HepG2 (cell line): ENCODE measurements at regions not wholly inside any gene's neighbourhood (a gene's known extent, or its start where the extent isn't known, plus 50 kb on each side); places are given as distances from the start of the nearest gene placed in this dataset.

Experiments
- ATAC-seq: fragments of 200-7000 bp; cut with Tn5 transposase; 3 replicates; pipeline ENCODE4 v1.9.1; 2020; ENCODE audit warnings: mild to moderate bottlenecking, moderate library complexity
- BruUV-seq: library from RNA; stranded (reverse); fragments of 400-500 nt; replicated peaks from 2 replicates; lab custom pipeline; 2021; lab: Mats Ljungman, UMichigan
- CTCF ChIA-PET: fragments of 300-600 bp; formaldehyde crosslinking; extraction: SDS; loops from one replicate; lab custom pipeline; 2021; ENCODE audit warnings: low total read pairs, inconsistent platforms, low intra/inter-chr PET ratio; lab: Yijun Ruan, JAX
- POLR2A ChIA-PET: fragments of 350-600 bp; sonication (Branson Sonifier 250); formaldehyde crosslinking; loops from one replicate; lab custom pipeline; 2020; ENCODE audit warnings: antibody characterized with exemption, inconsistent platforms; lab: Yijun Ruan, JAX
- DNase-seq: peaks from one replicate; pipeline ENCODE4 v3.0.0-alpha.2; 2015; ENCODE audit warnings: low spot score
- FAIRE-seq: peaks from 3 replicates; lab custom pipeline; 2011; peaks lifted over from hg19 to GRCh38; lab: Jason Lieb, UNC
- H2AFZ ChIP-seq: one replicate; pipeline ENCODE4 v1.6.1; 2011; ENCODE audit warnings: low read length, inconsistent platforms
- H3K27ac ChIP-seq: fragments of 300-600 bp; 3 replicates; pipeline ENCODE4 v1.8.0; 2011; ENCODE audit warnings: mixed run types, mild to moderate bottlenecking, mixed read lengths, low read length, inconsistent platforms; ENCODE audit not compliant: insufficient read depth; ENCODE audit errors: extremely low read length
- H3K27me3 ChIP-seq, 2 experiments: fragments of 200-600 bp in 1 of 2; 2 replicates in 1 of 2; 3 replicates in 1 of 2; pipeline versions ENCODE4 v1.6.0 to v1.8.0; 2011; ENCODE audit warnings: low read length in 2 of 2, mild to moderate bottlenecking in 2 of 2, moderate library complexity in 2 of 2, inconsistent platforms in 1 of 2; ENCODE audit not compliant: insufficient read depth in 2 of 2, control insufficient read depth in 1 of 2
- H3K36me3 ChIP-seq, 2 experiments: fragments of 200-600 bp in 1 of 2; replicated peaks in 1 of 2; 2 replicates in 1 of 2; 3 replicates in 1 of 2; pipeline versions ENCODE4 v1.5.1 to v1.8.0; 2011; ENCODE audit warnings: low read length in 2 of 2, inconsistent platforms in 1 of 2; ENCODE audit not compliant: insufficient read depth in 2 of 2, control insufficient read depth in 1 of 2
- H3K4me1 ChIP-seq: 2 replicates; pipeline ENCODE4 v1.5.1; 2012; ENCODE audit warnings: low read length, inconsistent platforms; ENCODE audit not compliant: insufficient read depth
- H3K4me2 ChIP-seq: 2 replicates; pipeline ENCODE4 v1.6.0; 2011; ENCODE audit warnings: low read depth, low read length, inconsistent platforms
- H3K4me3 ChIP-seq, 3 experiments: fragments of 200-600 bp in 1 of 3; sonication (generic), shearing (Covaris generic) in 1 of 3; replicated peaks in 1 of 3; 2 replicates each; pipeline ENCODE4 v1.5.1; 2011 to 2016; ENCODE audit warnings: low read length in 3 of 3, inconsistent platforms in 2 of 3, low read depth in 2 of 3, mild to moderate bottlenecking in 2 of 3, control low read depth in 1 of 3, mixed read lengths in 1 of 3; ENCODE audit not compliant: insufficient read depth in 1 of 3
- H3K79me2 ChIP-seq: one replicate; pipeline ENCODE4 v1.6.1; 2011; ENCODE audit warnings: low read length, inconsistent platforms; ENCODE audit not compliant: insufficient read depth
- H3K9ac ChIP-seq: 2 replicates; pipeline ENCODE4 v1.6.0; 2011; ENCODE audit warnings: mild to moderate bottlenecking, low read depth, low read length, inconsistent platforms; ENCODE audit not compliant: insufficient read depth
- H3K9me3 ChIP-seq: 2 replicates; pipeline ENCODE4 v1.5.1; 2012; ENCODE audit warnings: mild to moderate bottlenecking, low read length
- H4K20me1 ChIP-seq: 2 replicates; pipeline ENCODE4 v1.6.0; 2011; ENCODE audit warnings: inconsistent platforms, mild to moderate bottlenecking, low read length, moderate library complexity; ENCODE audit not compliant: insufficient read depth
- ELF1 ChIP-seq: sonication (generic); formaldehyde crosslinking; IDR thresholded peaks from 2 replicates; pipeline ENCODE4 v1.4.0; 2020; ENCODE audit warnings: missing genetic modification reagents
- MNT ChIP-seq: fragments of 450-650 bp; IDR thresholded peaks from 2 replicates; pipeline ENCODE4 v1.6.1; 2016
- POLR2AphosphoS5 ChIP-seq: IDR thresholded peaks from 2 replicates; pipeline ENCODE4 v1.6.1; 2012; ENCODE audit warnings: low read depth, low read length
- TBX3 ChIP-seq: fragments of 450-650 bp; IDR thresholded peaks from 2 replicates; pipeline ENCODE4 v1.6.1; 2017; ENCODE audit warnings: antibody characterized with exemption, mild to moderate bottlenecking, inconsistent platforms, borderline replicate concordance
- ZMYM3 ChIP-seq: sonication (generic); formaldehyde crosslinking; IDR thresholded peaks from 2 replicates; pipeline ENCODE4 v1.5.1; 2020; ENCODE audit warnings: mild to moderate bottlenecking, missing genetic modification reagents
- ZNF260 ChIP-seq: sonication (generic); formaldehyde crosslinking; IDR thresholded peaks from 2 replicates; pipeline ENCODE4 v1.4.0; 2020; ENCODE audit warnings: missing genetic modification reagents, low read depth, mild to moderate bottlenecking, borderline replicate concordance
- ZNF367 ChIP-seq: sonication (generic); formaldehyde crosslinking; IDR thresholded peaks from 2 replicates; pipeline ENCODE4 v1.4.0; 2020; ENCODE audit warnings: missing genetic modification reagents, borderline replicate concordance
- ZNF629 ChIP-seq: sonication (generic); formaldehyde crosslinking; conservative IDR thresholded peaks from 2 replicates; pipeline ENCODE4 v1.5.0; 2020; ENCODE audit warnings: missing genetic modification reagents
- ZNF747 ChIP-seq: sonication (generic); formaldehyde crosslinking; IDR thresholded peaks from 2 replicates; pipeline ENCODE4 v1.8.1; 2023; ENCODE audit warnings: missing genetic modification reagents, mild to moderate bottlenecking, borderline replicate concordance
- ZNF891 ChIP-seq: sonication (generic); formaldehyde crosslinking; IDR thresholded peaks from 2 replicates; pipeline ENCODE4 v1.5.0; 2020; ENCODE audit warnings: mild to moderate bottlenecking, missing genetic modification reagents
- in situ Hi-C: cut with HindIII; loops from 2 replicates; pipeline ENCODE4 v1.10.0; 2017; ENCODE audit warnings: low pct_unique_long_range_greater_than_20kb; ENCODE audit not compliant: extremely low pct_ligation_motif_present
- intact Hi-C: fragments of 100-400 bp; cut with micrococcal nuclease; formaldehyde crosslinking; loops from one replicate; pipeline ENCODE4 v1.10.0; 2022; ENCODE audit not compliant: unreplicated experiment
- TF ChIP-seq, protein P1 (sequence below): sonication (generic); formaldehyde crosslinking; IDR thresholded peaks from 2 replicates; pipeline ENCODE4 v1.5.1; 2020; ENCODE audit warnings: mild to moderate bottlenecking, missing genetic modification reagents, moderate library complexity
- TF ChIP-seq, protein P2 (sequence below): sonication (generic); formaldehyde crosslinking; IDR thresholded peaks from 2 replicates; pipeline ENCODE4 v1.5.1; 2020; ENCODE audit warnings: missing genetic modification reagents, mild to moderate bottlenecking, borderline replicate concordance
- TF ChIP-seq, protein P3 (sequence below): sonication (generic); formaldehyde crosslinking; IDR thresholded peaks from 2 replicates; pipeline ENCODE4 v1.4.0; 2020; ENCODE audit warnings: missing genetic modification reagents
- TF ChIP-seq, protein P4 (sequence below): sonication (generic); formaldehyde crosslinking; conservative IDR thresholded peaks from 2 replicates; pipeline ENCODE4 v1.4.0; 2020; ENCODE audit warnings: missing genetic modification reagents
- TF ChIP-seq, protein P5 (sequence below): sonication (generic); formaldehyde crosslinking; IDR thresholded peaks from 2 replicates; pipeline ENCODE4 v1.5.0; 2020; ENCODE audit warnings: missing genetic modification reagents
- TF ChIP-seq, protein P6 (sequence below): sonication (generic); formaldehyde crosslinking; IDR thresholded peaks from 2 replicates; pipeline ENCODE4 v1.5.0; 2020; ENCODE audit warnings: missing genetic modification reagents, mild to moderate bottlenecking, borderline replicate concordance

DNA sequence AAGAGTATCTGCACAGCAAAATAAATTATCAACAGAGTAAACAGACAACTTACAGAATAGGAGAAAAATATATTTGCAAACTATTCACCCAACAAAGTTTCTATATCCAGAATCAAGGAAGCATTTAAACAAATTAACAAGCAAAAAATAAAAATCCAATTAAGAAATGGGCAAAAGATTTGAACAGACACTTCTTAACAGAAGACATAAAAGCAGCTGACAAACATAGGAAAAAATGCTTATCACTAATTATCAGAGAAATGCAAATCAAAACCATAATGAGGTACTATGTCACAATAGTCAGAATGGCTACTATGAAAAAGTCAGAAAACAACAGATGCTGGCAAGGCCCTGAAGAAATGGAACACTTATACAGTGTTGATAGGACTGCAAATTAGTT is 434.2 kb upstream of the ADGRB3 start:
- in situ Hi-C loops: no loop called here
- no peak overlapping the region for H3K9ac ChIP-seq
- no peak overlapping the region for H3K4me3 ChIP-seq
- no peaks in the 10 kb centered on the region for H3K36me3 ChIP-seq
- no peaks in the 10 kb centered on the region for H4K20me1 ChIP-seq
- BruUV-seq: no TSS peak
- ATAC-seq (no peak), FAIRE-seq (no peak), DNase-seq (no peak)
- ChIA-PET CTCF (no interaction called here), POLR2A (no interaction called here)
- no peak overlapping the region for H3K27ac ChIP-seq
- no peaks in the 10 kb centered on the region for H3K4me1 ChIP-seq
- no peak overlapping the region for H3K4me2 ChIP-seq
- peaks cover 19% of the 10 kb centered on the region; the same call in 1 of the 2 replicates for H3K9me3 ChIP-seq
- no peak overlapping the region for H2AFZ ChIP-seq
- intact Hi-C loops: no loop called here
- H3K27me3 ChIP-seq: no peaks in the 10 kb centered on the region
- no peaks in the 10 kb centered on the region for H3K79me2 ChIP-seq
- TF ChIP-seq, protein P1, sequence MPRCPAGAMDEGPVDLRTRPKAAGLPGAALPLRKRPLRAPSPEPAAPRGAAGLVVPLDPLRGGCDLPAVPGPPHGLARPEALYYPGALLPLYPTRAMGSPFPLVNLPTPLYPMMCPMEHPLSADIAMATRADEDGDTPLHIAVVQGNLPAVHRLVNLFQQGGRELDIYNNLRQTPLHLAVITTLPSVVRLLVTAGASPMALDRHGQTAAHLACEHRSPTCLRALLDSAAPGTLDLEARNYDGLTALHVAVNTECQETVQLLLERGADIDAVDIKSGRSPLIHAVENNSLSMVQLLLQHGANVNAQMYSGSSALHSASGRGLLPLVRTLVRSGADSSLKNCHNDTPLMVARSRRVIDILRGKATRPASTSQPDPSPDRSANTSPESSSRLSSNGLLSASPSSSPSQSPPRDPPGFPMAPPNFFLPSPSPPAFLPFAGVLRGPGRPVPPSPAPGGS (CRISPR knock-in tag): no peak
- TF ChIP-seq ZNF891 (CRISPR knock-in tag): no peak
- TF ChIP-seq, protein P2, sequence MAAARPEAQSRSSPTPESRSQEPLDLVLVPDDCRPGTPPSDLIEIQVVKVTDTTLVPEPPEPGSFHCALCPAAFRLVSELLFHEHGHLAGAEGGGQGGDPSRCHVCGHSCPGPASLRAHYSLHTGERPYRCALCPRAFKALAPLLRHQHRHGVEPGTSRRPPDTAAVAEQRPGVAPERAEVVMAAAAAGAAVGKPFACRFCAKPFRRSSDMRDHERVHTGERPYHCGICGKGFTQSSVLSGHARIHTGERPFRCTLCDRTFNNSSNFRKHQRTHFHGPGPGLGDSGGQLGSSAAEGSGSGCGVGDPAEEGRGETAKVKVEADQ (CRISPR knock-in tag): no peak
- no peak for TF ChIP-seq ZNF747 (CRISPR knock-in tag)
- TF ChIP-seq, protein P3, sequence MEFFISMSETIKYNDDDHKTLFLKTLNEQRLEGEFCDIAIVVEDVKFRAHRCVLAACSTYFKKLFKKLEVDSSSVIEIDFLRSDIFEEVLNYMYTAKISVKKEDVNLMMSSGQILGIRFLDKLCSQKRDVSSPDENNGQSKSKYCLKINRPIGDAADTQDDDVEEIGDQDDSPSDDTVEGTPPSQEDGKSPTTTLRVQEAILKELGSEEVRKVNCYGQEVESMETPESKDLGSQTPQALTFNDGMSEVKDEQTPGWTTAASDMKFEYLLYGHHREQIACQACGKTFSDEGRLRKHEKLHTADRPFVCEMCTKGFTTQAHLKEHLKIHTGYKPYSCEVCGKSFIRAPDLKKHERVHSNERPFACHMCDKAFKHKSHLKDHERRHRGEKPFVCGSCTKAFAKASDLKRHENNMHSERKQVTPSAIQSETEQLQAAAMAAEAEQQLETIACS (CRISPR knock-in tag): no peak
- TF ChIP-seq, protein P4, sequence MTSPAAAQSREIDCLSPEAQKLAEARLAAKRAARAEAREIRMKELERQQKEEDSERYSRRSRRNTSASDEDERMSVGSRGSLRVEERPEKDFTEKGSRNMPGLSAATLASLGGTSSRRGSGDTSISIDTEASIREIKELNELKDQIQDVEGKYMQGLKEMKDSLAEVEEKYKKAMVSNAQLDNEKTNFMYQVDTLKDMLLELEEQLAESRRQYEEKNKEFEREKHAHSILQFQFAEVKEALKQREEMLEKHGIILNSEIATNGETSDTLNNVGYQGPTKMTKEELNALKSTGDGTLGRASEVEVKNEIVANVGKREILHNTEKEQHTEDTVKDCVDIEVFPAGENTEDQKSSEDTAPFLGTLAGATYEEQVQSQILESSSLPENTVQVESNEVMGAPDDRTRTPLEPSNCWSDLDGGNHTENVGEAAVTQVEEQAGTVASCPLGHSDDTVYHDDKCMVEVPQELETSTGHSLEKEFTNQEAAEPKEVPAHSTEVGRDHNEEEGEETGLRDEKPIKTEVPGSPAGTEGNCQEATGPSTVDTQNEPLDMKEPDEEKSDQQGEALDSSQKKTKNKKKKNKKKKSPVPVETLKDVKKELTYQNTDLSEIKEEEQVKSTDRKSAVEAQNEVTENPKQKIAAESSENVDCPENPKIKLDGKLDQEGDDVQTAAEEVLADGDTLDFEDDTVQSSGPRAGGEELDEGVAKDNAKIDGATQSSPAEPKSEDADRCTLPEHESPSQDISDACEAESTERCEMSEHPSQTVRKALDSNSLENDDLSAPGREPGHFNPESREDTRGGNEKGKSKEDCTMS: no peak
- no peak for TF ChIP-seq ZNF629 (CRISPR knock-in tag)
- TF ChIP-seq, protein P5, sequence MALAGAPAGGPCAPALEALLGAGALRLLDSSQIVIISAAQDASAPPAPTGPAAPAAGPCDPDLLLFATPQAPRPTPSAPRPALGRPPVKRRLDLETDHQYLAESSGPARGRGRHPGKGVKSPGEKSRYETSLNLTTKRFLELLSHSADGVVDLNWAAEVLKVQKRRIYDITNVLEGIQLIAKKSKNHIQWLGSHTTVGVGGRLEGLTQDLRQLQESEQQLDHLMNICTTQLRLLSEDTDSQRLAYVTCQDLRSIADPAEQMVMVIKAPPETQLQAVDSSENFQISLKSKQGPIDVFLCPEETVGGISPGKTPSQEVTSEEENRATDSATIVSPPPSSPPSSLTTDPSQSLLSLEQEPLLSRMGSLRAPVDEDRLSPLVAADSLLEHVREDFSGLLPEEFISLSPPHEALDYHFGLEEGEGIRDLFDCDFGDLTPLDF (CRISPR knock-in tag): no peak
- no peak for TF ChIP-seq ZNF367 (CRISPR knock-in tag)
- TF ChIP-seq POLR2AphosphoS5: no peak
- TF ChIP-seq ELF1 (CRISPR knock-in tag): no peak
- TF ChIP-seq, protein P6, sequence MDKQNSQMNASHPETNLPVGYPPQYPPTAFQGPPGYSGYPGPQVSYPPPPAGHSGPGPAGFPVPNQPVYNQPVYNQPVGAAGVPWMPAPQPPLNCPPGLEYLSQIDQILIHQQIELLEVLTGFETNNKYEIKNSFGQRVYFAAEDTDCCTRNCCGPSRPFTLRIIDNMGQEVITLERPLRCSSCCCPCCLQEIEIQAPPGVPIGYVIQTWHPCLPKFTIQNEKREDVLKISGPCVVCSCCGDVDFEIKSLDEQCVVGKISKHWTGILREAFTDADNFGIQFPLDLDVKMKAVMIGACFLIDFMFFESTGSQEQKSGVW (CRISPR knock-in tag): no peak
- TF ChIP-seq TBX3: no peak
- TF ChIP-seq MNT: no peak
- TF ChIP-seq ZNF260 (CRISPR knock-in tag): no peak
- TF ChIP-seq ZMYM3 (CRISPR knock-in tag): no peak
